Fibroblast of pulmonary artery (primary cell): ENCODE measurements at regions not wholly inside any gene's neighbourhood (a gene's known extent, or its start where the extent isn't known, plus 50 kb on each side); places are given as distances from the start of the nearest gene placed in this dataset.

ENCODE experiments used
- DNase-seq: peaks from one replicate; pipeline ENCODE4 v3.0.0-alpha.2; 2010; ENCODE audit warnings: low read depth
- H3K4me3 ChIP-seq: replicated peaks from 2 replicates; pipeline ENCODE4 v1.5.1; 2011; ENCODE audit warnings: low read depth, mild to moderate bottlenecking, control low read depth, low read length, moderate library complexity
- TF ChIP-seq, protein P1 (sequence below): IDR thresholded peaks from 2 replicates; pipeline ENCODE4 v1.5.1; 2011; ENCODE audit warnings: mild to moderate bottlenecking, control low read depth, low read length, inconsistent platforms; ENCODE audit errors: missing control alignments

- H3K4me3 ChIP-seq = no peak overlapping the region
- TF ChIP-seq, protein P1, sequence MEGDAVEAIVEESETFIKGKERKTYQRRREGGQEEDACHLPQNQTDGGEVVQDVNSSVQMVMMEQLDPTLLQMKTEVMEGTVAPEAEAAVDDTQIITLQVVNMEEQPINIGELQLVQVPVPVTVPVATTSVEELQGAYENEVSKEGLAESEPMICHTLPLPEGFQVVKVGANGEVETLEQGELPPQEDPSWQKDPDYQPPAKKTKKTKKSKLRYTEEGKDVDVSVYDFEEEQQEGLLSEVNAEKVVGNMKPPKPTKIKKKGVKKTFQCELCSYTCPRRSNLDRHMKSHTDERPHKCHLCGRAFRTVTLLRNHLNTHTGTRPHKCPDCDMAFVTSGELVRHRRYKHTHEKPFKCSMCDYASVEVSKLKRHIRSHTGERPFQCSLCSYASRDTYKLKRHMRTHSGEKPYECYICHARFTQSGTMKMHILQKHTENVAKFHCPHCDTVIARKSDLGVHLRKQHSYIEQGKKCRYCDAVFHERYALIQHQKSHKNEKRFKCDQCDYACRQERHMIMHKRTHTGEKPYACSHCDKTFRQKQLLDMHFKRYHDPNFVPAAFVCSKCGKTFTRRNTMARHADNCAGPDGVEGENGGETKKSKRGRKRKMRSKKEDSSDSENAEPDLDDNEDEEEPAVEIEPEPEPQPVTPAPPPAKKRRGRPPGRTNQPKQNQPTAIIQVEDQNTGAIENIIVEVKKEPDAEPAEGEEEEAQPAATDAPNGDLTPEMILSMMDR = no peak
- no peak for DNase-seq
Observed at GRCh38 chr9:110136802-110137201, 71.2 kb downstream of the C9orf152 start.

DNA sequence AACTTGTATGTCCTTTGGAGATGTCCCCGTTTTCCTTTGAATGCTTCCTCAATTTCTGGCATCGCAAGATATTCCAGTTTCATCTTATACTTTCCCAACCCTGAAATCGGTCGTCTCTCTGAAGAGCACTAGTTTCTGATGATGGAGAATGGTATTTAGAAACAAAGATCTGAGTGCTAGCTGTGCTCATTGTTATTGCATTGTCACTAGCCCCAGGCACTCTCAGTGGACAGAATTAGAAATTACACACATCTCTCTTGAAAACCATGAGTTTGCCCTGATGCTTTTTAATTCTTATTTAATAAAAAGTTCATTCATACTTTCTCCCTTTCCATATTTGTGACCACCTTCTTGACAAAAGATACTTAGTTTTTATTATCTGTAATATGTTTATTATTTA lies 67.7 kb downstream of the C9orf152 start:
- TF ChIP-seq, protein P1 = no peak
- DNase-seq = no peak
- H3K4me3 ChIP-seq = no peak overlapping the region

- TF ChIP-seq, protein P1 = no peak
- peak; percentile 95 for DNase-seq
- H3K4me3 ChIP-seq = no peak overlapping the region
Observed at GRCh38 chr9:110141227-110141793, 66.6 kb downstream of the C9orf152 start.

DNA sequence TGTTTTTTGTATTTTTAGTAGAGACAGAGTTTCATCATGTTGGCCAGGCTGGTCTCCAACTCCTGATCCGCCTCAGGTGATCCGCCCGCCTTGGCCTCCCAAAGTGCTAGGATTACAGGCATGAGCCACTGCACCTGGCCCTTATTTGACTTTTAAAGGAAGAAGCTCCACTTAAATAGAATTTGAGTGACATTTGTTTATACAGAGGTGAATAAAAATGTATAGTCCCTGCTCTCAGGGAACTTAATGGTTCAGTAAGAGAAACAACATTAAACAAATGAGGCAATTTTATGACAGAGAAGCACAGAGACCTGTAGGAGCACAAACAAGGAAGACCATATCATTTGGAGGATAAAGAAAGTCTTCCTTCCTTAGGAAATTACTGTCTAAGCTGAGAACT lies 65.7 kb downstream of the C9orf152 start:
- no peak for DNase-seq
- TF ChIP-seq, protein P1 = no peak
- H3K4me3 ChIP-seq = no peak overlapping the region

GRCh38 chr9:110142868-110143481 lies 65.0 kb downstream of the C9orf152 start:
- DNase-seq = no peak
- no peak overlapping the region for H3K4me3 ChIP-seq
- TF ChIP-seq, protein P1 = peak; percentile 16

DNA sequence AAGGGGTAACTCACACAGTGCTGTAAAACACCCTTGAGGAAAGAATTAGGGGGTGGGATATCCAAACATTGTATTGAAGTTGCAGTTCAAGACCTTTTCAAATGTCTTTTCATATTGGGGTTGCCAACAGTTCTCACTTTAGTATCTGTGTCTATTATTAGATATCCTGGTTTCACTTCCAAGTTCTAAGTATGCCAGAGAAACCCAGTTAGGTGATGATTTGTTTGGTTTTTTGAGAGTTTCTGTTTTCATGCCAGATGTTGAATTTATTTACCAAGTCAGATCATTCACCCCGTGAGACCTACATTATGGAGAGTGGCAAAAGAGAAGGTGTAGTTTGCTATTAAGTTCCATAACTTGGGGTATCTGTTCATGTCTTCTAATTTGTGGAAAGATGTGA lies 64.5 kb downstream of the C9orf152 start:
- DNase-seq = no peak
- H3K4me3 ChIP-seq = no peak overlapping the region
- TF ChIP-seq, protein P1 = no peak

DNA sequence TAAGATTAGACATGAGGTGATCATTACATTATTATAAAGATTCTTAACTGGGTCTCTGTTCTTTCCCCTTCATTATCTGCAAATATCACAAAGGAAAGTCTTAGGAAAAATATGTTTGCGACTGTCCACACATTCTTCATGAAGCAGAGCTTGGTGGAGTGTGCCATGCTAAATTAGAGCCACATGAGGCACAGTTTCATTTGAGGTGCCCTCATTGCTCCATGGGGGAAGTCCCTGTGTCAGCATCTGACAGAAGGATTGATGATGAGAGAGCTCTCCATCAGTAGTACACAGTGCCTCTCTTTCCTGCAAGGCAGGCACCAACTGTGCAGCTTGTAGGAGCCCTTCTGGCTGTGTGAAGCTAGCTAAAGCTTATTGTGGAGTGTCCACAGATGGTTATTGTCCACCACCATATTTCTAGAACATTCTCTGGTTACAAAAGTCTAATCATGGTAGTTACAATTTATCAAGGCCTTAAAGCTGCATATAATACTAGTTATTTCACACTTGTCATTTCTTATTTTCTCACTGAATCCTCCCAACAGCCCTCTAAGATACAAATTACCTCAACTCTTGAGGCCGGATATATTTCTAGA lies 63.9 kb downstream of the C9orf152 start:
- H3K4me3 ChIP-seq = no peak overlapping the region
- TF ChIP-seq, protein P1 = no peak
- no peak for DNase-seq
